Upper lobe of left lung (tissue), 4 donors: ENCODE measurements at regions not wholly inside any gene's neighbourhood (a gene's known extent, or its start where the extent isn't known, plus 50 kb on each side); places are given as distances from the start of the nearest gene placed in this dataset.

Experiments used
- POLR2A ChIP-seq, 4 donors: fragments of 450-650 bp; IDR thresholded peaks; one replicate each; pipeline ENCODE4 v1.5.1; 2016 to 2017; ENCODE audit warnings: antibody characterized with exemption in 4 of 4, mild to moderate bottlenecking in 2 of 4
- TF ChIP-seq, protein P1 (sequence below), 6 experiments: fragments of 450-650 bp in 4 of 6; fragments of 200-600 bp in 2 of 6; sonication (generic) in 2 of 6; IDR thresholded peaks; one replicate each; pipeline ENCODE4 v1.5.1; 2016 to 2019; ENCODE audit warnings: antibody characterized with exemption in 6 of 6

DNA sequence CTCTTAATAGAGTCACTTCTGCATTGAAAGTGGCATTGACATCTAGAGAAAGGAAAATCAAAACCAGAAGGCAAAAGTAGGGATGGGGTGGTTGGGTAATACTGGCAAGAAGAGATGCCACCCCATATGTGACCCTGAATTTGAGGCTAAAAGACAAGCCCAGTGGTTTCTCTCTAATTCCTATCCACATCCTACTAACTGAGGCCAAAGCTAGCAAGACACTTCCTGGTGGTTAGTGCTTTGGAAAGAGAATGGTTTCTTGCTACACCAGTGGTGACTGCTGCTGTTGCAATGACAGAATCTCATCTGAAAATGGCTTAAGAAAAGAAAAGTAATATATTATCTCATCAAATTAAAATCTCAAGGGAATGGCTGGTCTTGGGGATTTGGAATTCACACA is 640.6 kb downstream of the EPHA4 start:
- TF ChIP-seq, protein P1, sequence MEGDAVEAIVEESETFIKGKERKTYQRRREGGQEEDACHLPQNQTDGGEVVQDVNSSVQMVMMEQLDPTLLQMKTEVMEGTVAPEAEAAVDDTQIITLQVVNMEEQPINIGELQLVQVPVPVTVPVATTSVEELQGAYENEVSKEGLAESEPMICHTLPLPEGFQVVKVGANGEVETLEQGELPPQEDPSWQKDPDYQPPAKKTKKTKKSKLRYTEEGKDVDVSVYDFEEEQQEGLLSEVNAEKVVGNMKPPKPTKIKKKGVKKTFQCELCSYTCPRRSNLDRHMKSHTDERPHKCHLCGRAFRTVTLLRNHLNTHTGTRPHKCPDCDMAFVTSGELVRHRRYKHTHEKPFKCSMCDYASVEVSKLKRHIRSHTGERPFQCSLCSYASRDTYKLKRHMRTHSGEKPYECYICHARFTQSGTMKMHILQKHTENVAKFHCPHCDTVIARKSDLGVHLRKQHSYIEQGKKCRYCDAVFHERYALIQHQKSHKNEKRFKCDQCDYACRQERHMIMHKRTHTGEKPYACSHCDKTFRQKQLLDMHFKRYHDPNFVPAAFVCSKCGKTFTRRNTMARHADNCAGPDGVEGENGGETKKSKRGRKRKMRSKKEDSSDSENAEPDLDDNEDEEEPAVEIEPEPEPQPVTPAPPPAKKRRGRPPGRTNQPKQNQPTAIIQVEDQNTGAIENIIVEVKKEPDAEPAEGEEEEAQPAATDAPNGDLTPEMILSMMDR (IDR thresholded peaks at IDR 0.05): no peak
- TF ChIP-seq POLR2A (IDR thresholded peaks at IDR 0.05): no peak
